NCI-H82 (cell line): ENCODE measurements at regions not wholly inside any gene's neighbourhood (a gene's known extent, or its start where the extent isn't known, plus 50 kb on each side); places are given as distances from the start of the nearest gene placed in this dataset.
"Not testable (repeated sequence)": the region's sequence is repeated elsewhere in the genome, so short reads cannot be mapped to it uniquely, and the experiment has no call there.

Experiments used
- DNase-seq: peaks from one replicate; lab custom pipeline; 2025; lab: John Stamatoyannopoulos, UW

GRCh38 chr3:20822251-20822650 lies 636.2 kb upstream of the SGO1 start:
- DNase-seq: no peak

- DNase-seq: not testable (repeated sequence)
Measured at GRCh38 chr3:20820872-20821271, 634.9 kb upstream of the SGO1 start.

GRCh38 chr3:20811631-20812030 lies 625.6 kb upstream of the SGO1 start:
- DNase-seq: no peak

GRCh38 chr3:20811006-20811405 lies 625.0 kb upstream of the SGO1 start:
- no peak for DNase-seq

GRCh38 chr3:20810555-20810954 lies 624.5 kb upstream of the SGO1 start:
- DNase-seq: no peak

- no peak for DNase-seq
Measured at GRCh38 chr3:20809356-20809755, 623.4 kb upstream of the SGO1 start.

GRCh38 chr3:20808864-20809263 lies 622.9 kb upstream of the SGO1 start:
- no peak for DNase-seq

- DNase-seq: no peak
Measured at GRCh38 chr3:20798666-20799065, 612.7 kb upstream of the SGO1 start.

GRCh38 chr3:20787005-20787404 lies 601.0 kb upstream of the SGO1 start:
- DNase-seq: no peak

- no peak for DNase-seq
Measured at GRCh38 chr3:20776692-20777091, 590.7 kb upstream of the SGO1 start.

GRCh38 chr3:20776286-20776685 lies 590.3 kb upstream of the SGO1 start:
- DNase-seq: no peak

- peak; percentile 2 for DNase-seq
Measured at GRCh38 chr3:20773320-20773984, 587.4 kb upstream of the SGO1 start.

- DNase-seq: no peak
Measured at GRCh38 chr3:20772869-20773268, 586.9 kb upstream of the SGO1 start.

GRCh38 chr3:20769430-20769829 lies 583.4 kb upstream of the SGO1 start:
- DNase-seq: no peak

- DNase-seq: no peak
Measured at GRCh38 chr3:20760981-20761380, 575.0 kb upstream of the SGO1 start.

- DNase-seq: peak; percentile 19
Measured at GRCh38 chr3:20752416-20752815, 566.4 kb upstream of the SGO1 start.

GRCh38 chr3:20751296-20751695 lies 565.3 kb upstream of the SGO1 start:
- DNase-seq: no peak

GRCh38 chr3:20747741-20748140 lies 561.7 kb upstream of the SGO1 start:
- no peak for DNase-seq

- DNase-seq: no peak
Measured at GRCh38 chr3:20743553-20744321, 557.7 kb upstream of the SGO1 start.

- DNase-seq: no peak
Measured at GRCh38 chr3:20742903-20743552, 557.0 kb upstream of the SGO1 start.

- DNase-seq: no peak
Measured at GRCh38 chr3:20741381-20741780, 555.4 kb upstream of the SGO1 start.

GRCh38 chr3:20739814-20740213 lies 553.8 kb upstream of the SGO1 start:
- DNase-seq: peak; percentile 1

GRCh38 chr3:20736287-20736852 lies 550.4 kb upstream of the SGO1 start:
- DNase-seq: no peak
